ENCODE measurements at regions not wholly inside any gene's neighbourhood (a gene's known extent, or its start where the extent isn't known, plus 50 kb on each side); places are given as distances from the start of the nearest gene placed in this dataset.

GRCh38 chr13:68160466-68160865 lies 930.3 kb upstream of the PCDH9 start:
- H3K27me3 ChIP-seq (replicated peaks; ENCODE audit: control insufficient read depth, insufficient read depth, low read length): no peaks in the 10 kb centered on the region
- no peak overlapping the region for H3K4me3 ChIP-seq (replicated peaks; ENCODE audit: low read depth, low read length)
- TF ChIP-seq CTCF (IDR thresholded peaks at IDR 0.05; ENCODE audit: insufficient read depth, low read length, poor library complexity, severe bottlenecking): no peak
- no peaks in the 10 kb centered on the region for H3K36me3 ChIP-seq (ENCODE audit: control insufficient read depth, insufficient read depth, low read length)
- DNase-seq (ENCODE audit: extremely low read depth, insufficient read length): no peak

GRCh38 chr13:68152414-68152813 lies 922.3 kb upstream of the PCDH9 start:
- Histone ChIP-seq H3K27me3 (replicated peaks; ENCODE audit: control insufficient read depth, insufficient read depth, low read length) (no peaks in the 10 kb centered on the region), H3K36me3 (ENCODE audit: control insufficient read depth, insufficient read depth, low read length) (no peaks in the 10 kb centered on the region), H3K4me3 (replicated peaks; ENCODE audit: low read depth, low read length) (no peak overlapping the region)
- TF ChIP-seq CTCF (IDR thresholded peaks at IDR 0.05; ENCODE audit: insufficient read depth, low read length, poor library complexity, severe bottlenecking): no peak
- no peak for DNase-seq (ENCODE audit: extremely low read depth, insufficient read length)

GRCh38 chr13:68145852-68146251 lies 915.7 kb upstream of the PCDH9 start:
- H3K36me3 ChIP-seq (ENCODE audit: control insufficient read depth, insufficient read depth, low read length): no peaks in the 10 kb centered on the region
- no peak overlapping the region for H3K4me3 ChIP-seq (replicated peaks; ENCODE audit: low read depth, low read length)
- DNase-seq (ENCODE audit: extremely low read depth, insufficient read length): no peak
- no peak for TF ChIP-seq CTCF (IDR thresholded peaks at IDR 0.05; ENCODE audit: insufficient read depth, low read length, poor library complexity, severe bottlenecking)
- no peaks in the 10 kb centered on the region for H3K27me3 ChIP-seq (replicated peaks; ENCODE audit: control insufficient read depth, insufficient read depth, low read length)

- TF ChIP-seq CTCF (IDR thresholded peaks at IDR 0.05; ENCODE audit: insufficient read depth, low read length, poor library complexity, severe bottlenecking): no peak
- H3K36me3 ChIP-seq (ENCODE audit: control insufficient read depth, insufficient read depth, low read length): no peaks in the 10 kb centered on the region
- DNase-seq (ENCODE audit: extremely low read depth, insufficient read length): no peak
- H3K4me3 ChIP-seq (replicated peaks; ENCODE audit: low read depth, low read length): no peak overlapping the region
- no peaks in the 10 kb centered on the region for H3K27me3 ChIP-seq (replicated peaks; ENCODE audit: control insufficient read depth, insufficient read depth, low read length)
Measured at GRCh38 chr13:68128297-68128915, 898.3 kb upstream of the PCDH9 start.

- Histone ChIP-seq H3K27me3 (replicated peaks; ENCODE audit: control insufficient read depth, insufficient read depth, low read length) (no peaks in the 10 kb centered on the region), H3K4me3 (replicated peaks; ENCODE audit: low read depth, low read length) (no peak overlapping the region), H3K36me3 (ENCODE audit: control insufficient read depth, insufficient read depth, low read length) (no peaks in the 10 kb centered on the region)
- no peak for TF ChIP-seq CTCF (IDR thresholded peaks at IDR 0.05; ENCODE audit: insufficient read depth, low read length, poor library complexity, severe bottlenecking)
- DNase-seq (ENCODE audit: extremely low read depth, insufficient read length): no peak
Measured at GRCh38 chr13:68125087-68125480, 894.9 kb upstream of the PCDH9 start.
